SK-N-SH (cell line): ENCODE measurements at regions not wholly inside any gene's neighbourhood (a gene's known extent, or its start where the extent isn't known, plus 50 kb on each side); places are given as distances from the start of the nearest gene placed in this dataset.

ENCODE experiments used
- CTCF ChIA-PET: fragments of 300-600, 350-600 bp; formaldehyde crosslinking; extraction: SDS; loops from one replicate; lab custom pipeline; 2021; lab: Yijun Ruan, JAX
- POLR2A ChIA-PET: fragments of 350-600 bp; sonication (Branson Sonifier 250); formaldehyde crosslinking; extraction: SDS; loops from one replicate; lab custom pipeline; 2020; ENCODE audit warnings: antibody characterized with exemption, inconsistent platforms; lab: Yijun Ruan, JAX
- DNase-seq: peaks from one replicate; pipeline ENCODE4 v3.0.0; 2012
- H2AFZ ChIP-seq: fragments of 200-600 bp; sonication (generic); 2 replicates; pipeline ENCODE4 v1.8.1; 2016; ENCODE audit warnings: antibody characterized with exemption, mild to moderate bottlenecking, low read depth
- H3F3A ChIP-seq: fragments of 200-600 bp; sonication (generic); replicated peaks from 2 replicates; pipeline ENCODE3; 2016; ENCODE audit warnings: antibody characterized with exemption, mild to moderate bottlenecking; ENCODE audit not compliant: insufficient read depth
- H3K27ac ChIP-seq, 2 experiments: fragments of 200-500 bp in 1 of 2; fragments of 200-600 bp in 1 of 2; sonication (Bioruptor generic) in 1 of 2; sonication (generic), shearing (Covaris generic) in 1 of 2; 2 replicates each; pipeline versions ENCODE4 v1.5.1 to v1.6.1; 2014 to 2016; ENCODE audit warnings: low read depth in 2 of 2, inconsistent platforms in 1 of 2, low read length in 1 of 2, mild to moderate bottlenecking in 1 of 2, mixed read lengths in 1 of 2
- H3K27me3 ChIP-seq: fragments of 200-600 bp; sonication (generic), shearing (Covaris generic); 2 replicates; pipeline ENCODE4 v1.6.1; 2016; ENCODE audit warnings: mixed run types; ENCODE audit not compliant: insufficient read depth
- H3K36me3 ChIP-seq, 2 experiments: fragments of 200-500 bp in 1 of 2; fragments of 200-600 bp in 1 of 2; sonication (Bioruptor generic) in 1 of 2; sonication (generic) in 1 of 2; replicated peaks in 1 of 2; 2 replicates each; pipeline versions ENCODE3 to v1.5.1; 2014 to 2016; ENCODE audit warnings: low read length in 1 of 2, mild to moderate bottlenecking in 1 of 2; ENCODE audit not compliant: insufficient read depth in 2 of 2, control insufficient read depth in 1 of 2
- H3K4me1 ChIP-seq, 2 experiments: fragments of 200-500 bp in 1 of 2; fragments of 200-600 bp in 1 of 2; sonication (Bioruptor generic) in 1 of 2; sonication (generic), shearing (Covaris generic) in 1 of 2; 2 replicates each; pipeline versions ENCODE4 v1.5.1 to v1.6.1; 2014 to 2016; ENCODE audit warnings: low read depth in 1 of 2, low read length in 1 of 2, mixed run types in 1 of 2; ENCODE audit not compliant: insufficient read depth in 2 of 2, control insufficient read depth in 1 of 2
- H3K4me2 ChIP-seq: fragments of 200-600 bp; sonication (generic), shearing (Covaris generic); 2 replicates; pipeline ENCODE4 v1.6.1; 2017; ENCODE audit warnings: mixed run types
- H3K4me3 ChIP-seq, 2 experiments: fragments of 200-500 bp in 1 of 2; fragments of 200-600 bp in 1 of 2; sonication (Bioruptor generic) in 1 of 2; sonication (generic), shearing (Covaris generic) in 1 of 2; 2 replicates each; pipeline versions ENCODE4 v1.5.1 to v1.8.1; 2014 to 2016; ENCODE audit warnings: low read depth in 2 of 2, inconsistent platforms in 1 of 2, low read length in 1 of 2, mild to moderate bottlenecking in 1 of 2, mixed read lengths in 1 of 2, moderate library complexity in 1 of 2
- H3K79me2 ChIP-seq: fragments of 200-600 bp; sonication (generic); 2 replicates; pipeline ENCODE4 v1.8.1; 2017; ENCODE audit warnings: mild to moderate bottlenecking; ENCODE audit not compliant: insufficient read depth
- H3K9ac ChIP-seq: fragments of 200-600 bp; sonication (generic); 2 replicates; pipeline ENCODE4 v1.6.1; 2017; ENCODE audit warnings: mixed run types
- H3K9me2 ChIP-seq: fragments of 200-600 bp; sonication (generic); 2 replicates; pipeline ENCODE4 v1.6.1; 2017; ENCODE audit warnings: mixed run types
- H3K9me3 ChIP-seq: fragments of 200-600 bp; sonication (generic); 2 replicates; pipeline ENCODE4 v1.6.1; 2017; ENCODE audit warnings: mixed run types, mild to moderate bottlenecking, moderate library complexity
- H4K20me1 ChIP-seq: fragments of 200-600 bp; sonication (generic); 2 replicates; pipeline ENCODE4 v1.6.1; 2017; ENCODE audit warnings: mild to moderate bottlenecking, mixed run types; ENCODE audit not compliant: insufficient read depth
- ELF1 ChIP-seq: IDR thresholded peaks from 2 replicates; pipeline ENCODE4 v1.4.0; 2012
- FOXJ3 ChIP-seq: sonication (generic); formaldehyde crosslinking; IDR thresholded peaks from 2 replicates; pipeline ENCODE4 v1.5.1; 2020; ENCODE audit warnings: mild to moderate bottlenecking, missing genetic modification reagents
- FOXM1 ChIP-seq: IDR thresholded peaks from 2 replicates; pipeline ENCODE4 v1.4.0; 2012; ENCODE audit warnings: low read depth, mild to moderate bottlenecking
- GABPA ChIP-seq: IDR thresholded peaks from 2 replicates; pipeline ENCODE4 v1.4.0; 2012; ENCODE audit warnings: low read depth, mild to moderate bottlenecking
- GATA2 ChIP-seq: sonication (generic); formaldehyde crosslinking; IDR thresholded peaks from 2 replicates; pipeline ENCODE4 v1.5.0; 2020; ENCODE audit warnings: mild to moderate bottlenecking, missing genetic modification reagents
- POLR2AphosphoS5 ChIP-seq: IDR thresholded peaks from 2 replicates; pipeline ENCODE4 v1.6.1; 2012; ENCODE audit warnings: low read depth, low read length
- RAD21 ChIP-seq: IDR thresholded peaks from 2 replicates; pipeline ENCODE4 v1.6.1; 2012; ENCODE audit warnings: mild to moderate bottlenecking, low read length
- RCOR1 ChIP-seq: fragments of 150-350 bp; IDR thresholded peaks from 2 replicates; pipeline ENCODE4 v1.6.1; 2017; ENCODE audit warnings: antibody characterized with exemption, low read length
- REST ChIP-seq: IDR thresholded peaks from 2 replicates; pipeline ENCODE4 v1.6.1; 2012; ENCODE audit warnings: mild to moderate bottlenecking, low read depth, low read length, moderate library complexity
- SMC3 ChIP-seq: IDR thresholded peaks from 2 replicates; pipeline ENCODE4 v1.6.1; 2012; ENCODE audit warnings: low read depth, low read length, improper control_type of control experiment
- TEAD4 ChIP-seq: IDR thresholded peaks from 2 replicates; pipeline ENCODE4 v1.4.0; 2012; ENCODE audit warnings: mild to moderate bottlenecking, borderline replicate concordance; ENCODE audit not compliant: insufficient read depth
- YY1 ChIP-seq: IDR thresholded peaks from 2 replicates; pipeline ENCODE4 v1.4.0; 2012; ENCODE audit warnings: low read depth, mild to moderate bottlenecking
- ZBTB33 ChIP-seq: IDR thresholded peaks from 2 replicates; pipeline ENCODE4 v1.4.0; 2012; ENCODE audit warnings: low read depth, borderline replicate concordance
- WGBS: methylation state at CpG from one replicate; pipeline ENCODE4 v1.1.6; 2017; ENCODE audit warnings: low lambda C conversion rate; 5-methylcytosine and 5-hydroxymethylcytosine counted together

- H3K4me2 ChIP-seq = no peak overlapping the region
- no peak overlapping the region for H2AFZ ChIP-seq
- H3F3A ChIP-seq = no peaks in the 10 kb centered on the region
- H3K9me3 ChIP-seq = 0 out of 2 replicates have a peak, but pooled peaks cover 5% of the 10 kb centered on the region
- no peaks in the 10 kb centered on the region for H3K27me3 ChIP-seq
- no peaks in the 10 kb centered on the region for H3K4me1 ChIP-seq
- no peaks in the 10 kb centered on the region for H4K20me1 ChIP-seq
- H3K4me3 ChIP-seq = no peak overlapping the region
- no peaks in the 10 kb centered on the region for H3K79me2 ChIP-seq
- H3K27ac ChIP-seq = no peak overlapping the region
- no peaks in the 10 kb centered on the region for H3K36me3 ChIP-seq
- no peak for DNase-seq
- H3K9ac ChIP-seq = no peak overlapping the region
- POLR2A ChIA-PET = no interaction called here
- CTCF ChIA-PET = no interaction called here
- H3K9me2 ChIP-seq = no peaks in the 10 kb centered on the region
- no peak for TF ChIP-seq FOXM1
- no peak for TF ChIP-seq ELF1
Observed at GRCh38 chr3:109888026-109888425, 550.7 kb upstream of the DPPA4 start.

- ChIA-PET POLR2A (no interaction called here), CTCF (no interaction called here)
- Histone ChIP-seq H3K9me2 (no peaks in the 10 kb centered on the region), H3K36me3 (no peaks in the 10 kb centered on the region), H2AFZ (no peak overlapping the region), H3K9me3 (no peaks in the 10 kb centered on the region), H3K4me1 (no peaks in the 10 kb centered on the region), H4K20me1 (no peaks in the 10 kb centered on the region), H3F3A (no peaks in the 10 kb centered on the region), H3K27ac (no peak overlapping the region), H3K79me2 (no peaks in the 10 kb centered on the region), H3K27me3 (no peaks in the 10 kb centered on the region), H3K4me2 (no peak overlapping the region), H3K9ac (no peak overlapping the region), H3K4me3 (no peak overlapping the region)
- no peak for DNase-seq
- no peak for TF ChIP-seq ELF1
- TF ChIP-seq YY1 = no peak
- TF ChIP-seq ZBTB33 = no peak
- no peak for TF ChIP-seq SMC3
- TF ChIP-seq RAD21 = no peak
- no peak for TF ChIP-seq RCOR1
- TF ChIP-seq POLR2AphosphoS5 = no peak
- TF ChIP-seq TEAD4 = no peak
- TF ChIP-seq FOXJ3 = no peak
- TF ChIP-seq REST = no peak
- TF ChIP-seq GATA2 = no peak
- no peak for TF ChIP-seq FOXM1
- no peak for TF ChIP-seq GABPA
- WGBS = 67% methylated on average over 1 of the region's 1 CpG
Observed at GRCh38 chr3:109897734-109898133, 560.4 kb upstream of the DPPA4 start.
